SK-N-SH (cell line): ENCODE measurements at regions not wholly inside any gene's neighbourhood (a gene's known extent, or its start where the extent isn't known, plus 50 kb on each side); places are given as distances from the start of the nearest gene placed in this dataset.

Source experiments
- CTCF ChIA-PET: fragments of 300-600, 350-600 bp; formaldehyde crosslinking; extraction: SDS; loops from one replicate; lab custom pipeline; 2021; lab: Yijun Ruan, JAX
- POLR2A ChIA-PET: fragments of 350-600 bp; sonication (Branson Sonifier 250); formaldehyde crosslinking; extraction: SDS; loops from one replicate; lab custom pipeline; 2020; ENCODE audit warnings: antibody characterized with exemption, inconsistent platforms; lab: Yijun Ruan, JAX
- DNase-seq: peaks from one replicate; pipeline ENCODE4 v3.0.0; 2012
- H2AFZ ChIP-seq: fragments of 200-600 bp; sonication (generic); 2 replicates; pipeline ENCODE4 v1.8.1; 2016; ENCODE audit warnings: antibody characterized with exemption, mild to moderate bottlenecking, low read depth
- H3F3A ChIP-seq: fragments of 200-600 bp; sonication (generic); replicated peaks from 2 replicates; pipeline ENCODE3; 2016; ENCODE audit warnings: antibody characterized with exemption, mild to moderate bottlenecking; ENCODE audit not compliant: insufficient read depth
- H3K27ac ChIP-seq, 2 experiments: fragments of 200-500 bp in 1 of 2; fragments of 200-600 bp in 1 of 2; sonication (Bioruptor generic) in 1 of 2; sonication (generic), shearing (Covaris generic) in 1 of 2; 2 replicates each; pipeline versions ENCODE4 v1.5.1 to v1.6.1; 2014 to 2016; ENCODE audit warnings: low read depth in 2 of 2, inconsistent platforms in 1 of 2, low read length in 1 of 2, mild to moderate bottlenecking in 1 of 2, mixed read lengths in 1 of 2
- H3K27me3 ChIP-seq: fragments of 200-600 bp; sonication (generic), shearing (Covaris generic); 2 replicates; pipeline ENCODE4 v1.6.1; 2016; ENCODE audit warnings: mixed run types; ENCODE audit not compliant: insufficient read depth
- H3K36me3 ChIP-seq, 2 experiments: fragments of 200-500 bp in 1 of 2; fragments of 200-600 bp in 1 of 2; sonication (Bioruptor generic) in 1 of 2; sonication (generic) in 1 of 2; replicated peaks in 1 of 2; 2 replicates each; pipeline versions ENCODE3 to v1.5.1; 2014 to 2016; ENCODE audit warnings: low read length in 1 of 2, mild to moderate bottlenecking in 1 of 2; ENCODE audit not compliant: insufficient read depth in 2 of 2, control insufficient read depth in 1 of 2
- H3K4me1 ChIP-seq, 2 experiments: fragments of 200-500 bp in 1 of 2; fragments of 200-600 bp in 1 of 2; sonication (Bioruptor generic) in 1 of 2; sonication (generic), shearing (Covaris generic) in 1 of 2; 2 replicates each; pipeline versions ENCODE4 v1.5.1 to v1.6.1; 2014 to 2016; ENCODE audit warnings: low read depth in 1 of 2, low read length in 1 of 2, mixed run types in 1 of 2; ENCODE audit not compliant: insufficient read depth in 2 of 2, control insufficient read depth in 1 of 2
- H3K4me2 ChIP-seq: fragments of 200-600 bp; sonication (generic), shearing (Covaris generic); 2 replicates; pipeline ENCODE4 v1.6.1; 2017; ENCODE audit warnings: mixed run types
- H3K4me3 ChIP-seq, 2 experiments: fragments of 200-500 bp in 1 of 2; fragments of 200-600 bp in 1 of 2; sonication (Bioruptor generic) in 1 of 2; sonication (generic), shearing (Covaris generic) in 1 of 2; 2 replicates each; pipeline versions ENCODE4 v1.5.1 to v1.8.1; 2014 to 2016; ENCODE audit warnings: low read depth in 2 of 2, inconsistent platforms in 1 of 2, low read length in 1 of 2, mild to moderate bottlenecking in 1 of 2, mixed read lengths in 1 of 2, moderate library complexity in 1 of 2
- H3K79me2 ChIP-seq: fragments of 200-600 bp; sonication (generic); 2 replicates; pipeline ENCODE4 v1.8.1; 2017; ENCODE audit warnings: mild to moderate bottlenecking; ENCODE audit not compliant: insufficient read depth
- H3K9ac ChIP-seq: fragments of 200-600 bp; sonication (generic); 2 replicates; pipeline ENCODE4 v1.6.1; 2017; ENCODE audit warnings: mixed run types
- H3K9me2 ChIP-seq: fragments of 200-600 bp; sonication (generic); 2 replicates; pipeline ENCODE4 v1.6.1; 2017; ENCODE audit warnings: mixed run types
- H3K9me3 ChIP-seq: fragments of 200-600 bp; sonication (generic); 2 replicates; pipeline ENCODE4 v1.6.1; 2017; ENCODE audit warnings: mixed run types, mild to moderate bottlenecking, moderate library complexity
- H4K20me1 ChIP-seq: fragments of 200-600 bp; sonication (generic); 2 replicates; pipeline ENCODE4 v1.6.1; 2017; ENCODE audit warnings: mild to moderate bottlenecking, mixed run types; ENCODE audit not compliant: insufficient read depth
- GABPA ChIP-seq: IDR thresholded peaks from 2 replicates; pipeline ENCODE4 v1.4.0; 2012; ENCODE audit warnings: low read depth, mild to moderate bottlenecking
- IRF3 ChIP-seq: fragments of 150-350 bp; IDR thresholded peaks from 2 replicates; pipeline ENCODE4 v1.6.1; 2016; ENCODE audit warnings: mild to moderate bottlenecking, low read depth, low read length
- MEF2A ChIP-seq: IDR thresholded peaks from 2 replicates; pipeline ENCODE4 v1.4.0; 2012; ENCODE audit warnings: low read depth, borderline replicate concordance
- PBX3 ChIP-seq: IDR thresholded peaks from 2 replicates; pipeline ENCODE4; 2012
- POLR2AphosphoS5 ChIP-seq: IDR thresholded peaks from 2 replicates; pipeline ENCODE4 v1.6.1; 2012; ENCODE audit warnings: low read depth, low read length
- RAD21 ChIP-seq: IDR thresholded peaks from 2 replicates; pipeline ENCODE4 v1.6.1; 2012; ENCODE audit warnings: mild to moderate bottlenecking, low read length
- RCOR1 ChIP-seq: fragments of 150-350 bp; IDR thresholded peaks from 2 replicates; pipeline ENCODE4 v1.6.1; 2017; ENCODE audit warnings: antibody characterized with exemption, low read length
- SMC3 ChIP-seq: IDR thresholded peaks from 2 replicates; pipeline ENCODE4 v1.6.1; 2012; ENCODE audit warnings: low read depth, low read length, improper control_type of control experiment
- TCF12 ChIP-seq: IDR thresholded peaks from 2 replicates; pipeline ENCODE4 v1.4.0; 2012
- TEAD4 ChIP-seq: IDR thresholded peaks from 2 replicates; pipeline ENCODE4 v1.4.0; 2012; ENCODE audit warnings: mild to moderate bottlenecking, borderline replicate concordance; ENCODE audit not compliant: insufficient read depth
- USF2 ChIP-seq: fragments of 150-350 bp; IDR thresholded peaks from 2 replicates; pipeline ENCODE4 v1.6.1; 2017; ENCODE audit warnings: antibody characterized with exemption, low read length, low read depth, borderline replicate concordance
- YY1 ChIP-seq: IDR thresholded peaks from 2 replicates; pipeline ENCODE4 v1.4.0; 2012; ENCODE audit warnings: low read depth, mild to moderate bottlenecking
- whole genome bisulfite sequencing: methylation state at CpG from one replicate; pipeline ENCODE4 v1.1.6; 2017; ENCODE audit warnings: low lambda C conversion rate; 5-methylcytosine and 5-hydroxymethylcytosine counted together

- no peak for DNase-seq
Measured at GRCh38 chr12:102653406-102653805, 173.0 kb upstream of the IGF1 start.

GRCh38 chr12:102652645-102653313, 172.4 kb upstream of the IGF1 start:
- CTCF ChIA-PET = no interaction called here
- Histone ChIP-seq H3K4me1 (no peaks in the 10 kb centered on the region), H3K4me2 (no peak overlapping the region), H3K36me3 (no peaks in the 10 kb centered on the region), H3K9ac (no peak overlapping the region), H4K20me1 (no peaks in the 10 kb centered on the region), H2AFZ (no peak overlapping the region), H3F3A (no peaks in the 10 kb centered on the region), H3K9me2 (no peaks in the 10 kb centered on the region), H3K9me3 (no peaks in the 10 kb centered on the region; the same call in 1 of the 2 replicates), H3K27me3 (no peaks in the 10 kb centered on the region), H3K79me2 (no peaks in the 10 kb centered on the region), H3K4me3 (no peak overlapping the region), H3K27ac (no peak overlapping the region)
- no peak for TF ChIP-seq POLR2AphosphoS5
- no peak for TF ChIP-seq TCF12
- TF ChIP-seq USF2 = no peak
- no peak for TF ChIP-seq RAD21
- no peak for TF ChIP-seq IRF3
- TF ChIP-seq MEF2A = no peak
- POLR2A ChIA-PET = no interaction called here
- no peak for DNase-seq
- 16% methylated on average over 4 of the region's 4 CpGs for WGBS

More at GRCh38 chr12:102653406-102653805, 173.0 kb upstream of the IGF1 start:
- H2AFZ ChIP-seq = no peak overlapping the region
- no peak for TF ChIP-seq GABPA
- TF ChIP-seq SMC3 = no peak
- TF ChIP-seq RCOR1 = no peak
- no peak for TF ChIP-seq TEAD4
- TF ChIP-seq PBX3 = no peak
- TF ChIP-seq YY1 = no peak
- TF ChIP-seq, all 33 proteins: peak for 0
- Histone ChIP-seq H3K79me2 (no peaks in the 10 kb centered on the region), H3K9ac (no peak overlapping the region), H3K9me2 (no peaks in the 10 kb centered on the region), H3K4me1 (no peaks in the 10 kb centered on the region), H3K36me3 (no peaks in the 10 kb centered on the region), H3K27ac (no peak overlapping the region), H3K4me2 (no peak overlapping the region), H3K27me3 (no peaks in the 10 kb centered on the region), H3K9me3 (no peaks in the 10 kb centered on the region; the same call in 1 of the 2 replicates), H3K4me3 (no peak overlapping the region), H4K20me1 (no peaks in the 10 kb centered on the region), H3F3A (no peaks in the 10 kb centered on the region)
- 13% methylated on average over 2 of the region's 2 CpGs for WGBS
- CTCF ChIA-PET = no interaction called here
- POLR2A ChIA-PET = no interaction called here
